ENCODE measurements at regions not wholly inside any gene's neighbourhood (a gene's known extent, or its start where the extent isn't known, plus 50 kb on each side); places are given as distances from the start of the nearest gene placed in this dataset.

- H3K4me3 Mint-ChIP-seq: no peak overlapping the region
- H3K27ac Mint-ChIP-seq: peak overlapping the region in 1 of 3 experiments; percentile 38
- peaks cover 12% of the 10 kb centered on the region for H3K9me3 Mint-ChIP-seq
Measured at GRCh38 chr3:13935494-13936094, 55.7 kb upstream of the WNT7A start.

GRCh38 chr3:13934813-13935212 lies 54.9 kb upstream of the WNT7A start:
- H3K9me3 Mint-ChIP-seq: peaks cover 12% of the 10 kb centered on the region
- H3K27me3 Mint-ChIP-seq (ENCODE audit: low read depth): peaks cover 15% of the 10 kb centered on the region
- TF ChIP-seq CTCF (IDR thresholded peaks at IDR 0.05; ENCODE audit: unreplicated experiment in 3 of 3): no peak

More at GRCh38 chr3:13935494-13936094, 55.7 kb upstream of the WNT7A start:
- H3K36me3 Mint-ChIP-seq (ENCODE audit: low read depth): no peaks in the 10 kb centered on the region
- no peak for TF ChIP-seq CTCF (IDR thresholded peaks at IDR 0.05; ENCODE audit: unreplicated experiment in 3 of 3)
- no peaks in the 10 kb centered on the region for H3K4me1 Mint-ChIP-seq
- H3K27me3 Mint-ChIP-seq (ENCODE audit: low read depth): peaks cover 15% of the 10 kb centered on the region

GRCh38 chr3:13934315-13934714 lies 54.4 kb upstream of the WNT7A start:
- H3K27me3 Mint-ChIP-seq (ENCODE audit: low read depth): peaks cover 15% of the 10 kb centered on the region
- no peaks in the 10 kb centered on the region for H3K36me3 Mint-ChIP-seq (ENCODE audit: low read depth)
- H3K4me3 Mint-ChIP-seq: no peak overlapping the region
- H3K4me1 Mint-ChIP-seq: no peaks in the 10 kb centered on the region
- no peak overlapping the region for H3K27ac Mint-ChIP-seq
- peaks cover 12% of the 10 kb centered on the region for H3K9me3 Mint-ChIP-seq
- TF ChIP-seq CTCF (IDR thresholded peaks at IDR 0.05; ENCODE audit: unreplicated experiment in 3 of 3): no peak

More at GRCh38 chr3:13934813-13935212, 54.9 kb upstream of the WNT7A start:
- H3K27ac Mint-ChIP-seq: no peak overlapping the region
- H3K4me3 Mint-ChIP-seq: no peak overlapping the region
- H3K36me3 Mint-ChIP-seq (ENCODE audit: low read depth): no peaks in the 10 kb centered on the region
- H3K4me1 Mint-ChIP-seq: no peaks in the 10 kb centered on the region

- Mint-ChIP-seq H3K36me3 (ENCODE audit: low read depth) (no peaks in the 10 kb centered on the region), H3K4me3 (no peak overlapping the region), H3K27me3 (ENCODE audit: low read depth) (peaks cover 20% of the 10 kb centered on the region), H3K27ac (no peak overlapping the region), H3K4me1 (no peaks in the 10 kb centered on the region), H3K9me3 (peaks cover 12% of the 10 kb centered on the region)
- no peak for TF ChIP-seq CTCF (IDR thresholded peaks at IDR 0.05; ENCODE audit: unreplicated experiment in 3 of 3)
Measured at GRCh38 chr3:13932578-13933295, 52.9 kb upstream of the WNT7A start.

- no peaks in the 10 kb centered on the region for H3K36me3 Mint-ChIP-seq (ENCODE audit: low read depth)
- no peak overlapping the region for H3K27ac Mint-ChIP-seq
- H3K9me3 Mint-ChIP-seq: peaks cover 12% of the 10 kb centered on the region
- no peak overlapping the region for H3K4me3 Mint-ChIP-seq
- TF ChIP-seq CTCF (IDR thresholded peaks at IDR 0.05; ENCODE audit: unreplicated experiment in 3 of 3): no peak
- peaks cover 24% of the 10 kb centered on the region for H3K27me3 Mint-ChIP-seq (ENCODE audit: low read depth)
- no peaks in the 10 kb centered on the region for H3K4me1 Mint-ChIP-seq
Measured at GRCh38 chr3:13931172-13931571, 51.3 kb upstream of the WNT7A start.
